ENCODE measurements at regions not wholly inside any gene's neighbourhood (a gene's known extent, or its start where the extent isn't known, plus 50 kb on each side); places are given as distances from the start of the nearest gene placed in this dataset.
"Not testable (repeated sequence)": the region's sequence is repeated elsewhere in the genome, so short reads cannot be mapped to it uniquely, and the experiment has no call there.

DNA sequence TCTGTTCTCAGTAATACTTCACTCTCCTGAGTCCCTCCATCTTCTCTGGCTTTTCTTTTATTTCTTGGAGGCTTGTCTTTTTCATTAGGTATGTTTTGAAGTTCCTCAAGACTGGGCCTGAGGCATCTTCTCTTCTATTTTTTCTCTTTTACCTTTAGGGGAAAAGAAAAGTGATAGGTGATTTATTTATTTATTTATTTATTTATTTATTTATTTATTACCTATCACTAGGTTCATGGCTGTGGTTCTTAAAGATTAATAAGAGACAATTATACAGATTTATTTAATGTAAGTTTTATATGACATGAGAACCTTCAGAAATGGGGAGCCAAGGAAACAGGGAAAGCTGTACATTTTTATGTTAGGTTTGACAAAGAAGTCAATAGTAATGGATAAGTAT lies 330.3 kb upstream of the RBMS3 start:
- DNase-seq (ENCODE audit: low spot score) = no peak

DNA sequence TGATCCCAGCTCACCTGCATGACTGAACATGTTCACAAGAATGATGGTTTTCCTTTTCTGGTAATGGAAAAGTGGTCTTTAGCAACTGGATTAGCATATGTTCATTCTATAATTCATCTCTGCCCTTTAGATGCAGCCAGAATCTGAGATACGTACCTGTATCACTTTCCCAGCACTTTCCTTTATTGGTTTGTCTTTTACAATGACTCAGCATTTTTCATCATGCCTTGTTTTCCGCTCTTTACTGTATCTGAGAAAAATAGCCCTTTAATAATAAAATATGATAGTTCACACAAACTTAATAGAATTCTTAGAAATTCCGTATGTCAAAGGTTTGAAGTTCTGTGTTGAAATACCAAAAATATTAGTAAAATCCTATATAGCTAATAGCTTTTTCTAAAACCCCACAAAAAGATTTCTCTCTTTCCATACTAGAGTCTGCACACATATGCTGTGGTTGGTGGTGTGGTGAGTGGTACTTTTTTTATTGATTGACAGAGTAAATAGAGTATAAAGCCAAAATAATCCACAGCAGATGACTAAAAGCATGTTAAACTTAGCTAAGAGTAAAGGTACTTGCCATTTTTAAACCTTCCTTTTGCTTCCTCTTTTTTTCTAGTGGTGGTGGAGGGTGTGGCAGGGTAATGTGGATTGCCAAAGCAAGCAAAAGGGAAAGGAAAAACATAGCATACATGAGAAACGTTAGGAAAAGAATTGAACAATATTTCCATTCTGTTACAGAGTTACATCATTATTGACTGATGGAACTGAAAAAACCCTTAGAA lies 328.9 kb upstream of the RBMS3 start:
- no peak for DNase-seq (ENCODE audit: low spot score)

DNA sequence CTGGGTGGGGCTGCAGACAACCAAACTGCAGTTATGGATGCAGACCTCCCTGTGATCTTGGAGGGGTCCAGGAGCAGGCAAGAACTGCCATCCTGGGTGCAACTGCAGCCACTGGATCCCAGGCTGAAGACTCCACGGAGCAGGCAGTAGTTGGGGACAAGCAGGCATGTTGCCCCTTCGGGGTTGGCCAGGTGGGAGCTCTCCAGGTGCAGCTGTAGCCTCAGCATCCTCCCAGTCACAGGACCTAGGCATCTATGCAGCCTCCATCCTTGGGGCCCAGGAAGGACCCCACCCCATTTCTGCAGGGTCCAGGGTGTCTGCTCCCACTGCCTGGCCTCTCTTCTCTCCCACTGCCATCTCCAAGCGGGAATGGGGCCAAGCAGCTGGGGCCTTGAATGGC lies 322.2 kb upstream of the RBMS3 start:
- DNase-seq (ENCODE audit: low spot score) = no peak

DNA sequence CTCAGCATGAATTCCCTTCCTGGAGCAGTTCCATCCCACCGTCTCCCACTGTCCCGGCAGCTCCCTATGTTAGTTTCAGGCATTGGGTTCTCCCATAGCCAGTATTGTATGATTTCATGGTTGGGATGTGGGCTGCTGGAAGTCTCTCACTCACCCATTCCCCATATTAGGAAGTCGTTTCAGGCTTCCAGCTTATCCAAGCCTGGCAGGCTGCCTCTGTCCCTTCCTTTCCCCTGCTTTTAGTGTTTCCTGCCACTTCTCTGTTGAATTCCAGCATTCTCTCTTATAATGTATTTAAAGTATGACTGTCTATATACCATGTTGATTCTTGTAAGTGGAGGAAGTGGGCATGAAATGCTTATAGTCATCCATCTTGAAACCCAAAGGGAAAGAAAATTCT lies 309.7 kb upstream of the RBMS3 start:
- DNase-seq (ENCODE audit: low spot score) = no peak

- DNase-seq (ENCODE audit: low spot score) = no peak
Measured at GRCh38 chr3:28972921-28973320, 307.9 kb upstream of the RBMS3 start.

DNA sequence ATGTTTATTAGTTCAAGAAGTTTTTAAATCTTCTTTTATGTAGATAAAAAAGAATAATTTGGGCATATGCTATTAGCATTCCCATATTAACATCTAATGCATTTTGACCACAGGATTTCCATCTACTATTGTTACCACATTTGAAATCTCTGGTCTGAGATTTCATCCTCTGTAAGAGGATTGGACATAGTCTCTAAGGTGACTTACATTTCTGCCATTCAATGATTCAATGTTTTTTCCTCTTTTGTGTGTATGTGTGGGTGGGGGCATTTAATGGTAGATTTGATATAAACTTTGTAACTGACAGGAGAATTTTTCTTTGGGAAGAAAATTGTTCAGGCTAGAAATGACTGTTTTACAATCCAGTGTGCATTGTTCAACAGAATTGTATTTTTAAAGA lies 307.3 kb upstream of the RBMS3 start:
- no peak for DNase-seq (ENCODE audit: low spot score)

DNA sequence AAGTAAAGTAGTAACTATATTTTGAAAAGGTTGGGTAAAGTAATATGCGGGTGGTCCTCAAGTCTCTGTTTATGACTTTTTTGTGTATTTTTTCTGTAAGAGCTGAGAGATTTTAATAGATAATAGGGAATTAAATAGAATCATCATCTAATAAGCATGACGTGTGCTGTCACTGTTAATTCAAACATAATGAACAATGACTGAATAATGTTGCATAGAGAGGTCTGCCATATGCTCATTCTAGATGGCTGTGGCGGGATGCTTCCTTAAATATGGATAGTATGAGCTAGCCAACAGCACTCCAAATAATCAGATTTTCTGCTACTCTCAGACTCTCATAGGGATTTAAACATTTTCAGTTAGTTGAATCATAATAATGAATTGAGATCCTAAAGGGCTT lies 302.8 kb upstream of the RBMS3 start:
- DNase-seq (ENCODE audit: low spot score) = no peak

GRCh38 chr3:28980131-28980530 lies 300.7 kb upstream of the RBMS3 start:
- no peak for DNase-seq (ENCODE audit: low spot score)

- DNase-seq (ENCODE audit: low spot score) = no peak
Measured at GRCh38 chr3:28980631-28981030, 300.2 kb upstream of the RBMS3 start.

GRCh38 chr3:28982906-28983305 lies 298.0 kb upstream of the RBMS3 start:
- no peak for DNase-seq (ENCODE audit: low spot score)

GRCh38 chr3:28986922-28987321 lies 293.9 kb upstream of the RBMS3 start:
- no peak for DNase-seq (ENCODE audit: low spot score)

DNA sequence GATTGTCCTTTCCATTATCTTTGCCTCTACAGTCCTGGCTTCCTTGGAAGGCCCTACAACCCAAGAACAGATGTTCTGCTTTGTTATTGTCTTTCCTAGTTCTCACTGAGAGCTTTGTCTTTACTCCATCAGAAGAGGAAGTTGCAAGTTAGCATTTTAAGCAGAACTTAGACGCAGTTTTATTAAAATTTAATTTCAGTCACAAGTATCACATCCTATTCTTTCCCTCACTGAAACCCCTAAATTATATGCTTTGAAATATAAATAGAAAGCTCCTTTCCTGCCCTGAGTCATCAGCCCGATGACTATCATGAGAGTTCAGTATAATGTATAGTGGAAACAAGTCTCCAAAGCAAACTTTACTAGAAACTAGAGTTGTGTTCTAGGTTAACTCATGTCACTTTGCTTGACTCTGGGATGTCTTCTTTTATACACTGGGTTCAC lies 291.2 kb upstream of the RBMS3 start:
- no peak for DNase-seq (ENCODE audit: low spot score)

- DNase-seq (ENCODE audit: low spot score) = no peak
Measured at GRCh38 chr3:28994161-28994905, 286.5 kb upstream of the RBMS3 start.

- DNase-seq (ENCODE audit: low spot score) = no peak
Measured at GRCh38 chr3:29004885-29005599, 275.8 kb upstream of the RBMS3 start.

- no peak for DNase-seq (ENCODE audit: low spot score)
Measured at GRCh38 chr3:29005862-29006261, 275.0 kb upstream of the RBMS3 start.

GRCh38 chr3:29011441-29011840 lies 269.4 kb upstream of the RBMS3 start:
- DNase-seq (ENCODE audit: low spot score) = no peak

DNA sequence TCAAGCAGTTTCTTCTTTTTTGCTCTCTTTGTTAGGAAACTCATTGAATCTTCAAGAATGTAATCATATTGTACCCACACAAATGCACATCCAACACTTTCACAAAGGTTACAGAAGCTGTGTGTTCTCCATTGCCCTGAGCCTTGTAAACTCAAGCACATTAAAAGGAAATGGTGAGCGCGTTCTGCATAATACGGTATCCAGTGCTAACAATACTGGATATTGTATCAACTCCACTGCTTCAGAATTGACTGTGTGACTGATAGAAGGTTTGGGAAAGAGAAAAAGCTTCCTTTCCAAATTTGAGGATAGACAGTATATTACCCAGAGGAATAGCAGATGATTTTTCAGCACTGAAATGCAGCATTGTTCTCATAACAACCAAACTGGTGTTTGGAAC lies 268.9 kb upstream of the RBMS3 start:
- no peak for DNase-seq (ENCODE audit: low spot score)

DNA sequence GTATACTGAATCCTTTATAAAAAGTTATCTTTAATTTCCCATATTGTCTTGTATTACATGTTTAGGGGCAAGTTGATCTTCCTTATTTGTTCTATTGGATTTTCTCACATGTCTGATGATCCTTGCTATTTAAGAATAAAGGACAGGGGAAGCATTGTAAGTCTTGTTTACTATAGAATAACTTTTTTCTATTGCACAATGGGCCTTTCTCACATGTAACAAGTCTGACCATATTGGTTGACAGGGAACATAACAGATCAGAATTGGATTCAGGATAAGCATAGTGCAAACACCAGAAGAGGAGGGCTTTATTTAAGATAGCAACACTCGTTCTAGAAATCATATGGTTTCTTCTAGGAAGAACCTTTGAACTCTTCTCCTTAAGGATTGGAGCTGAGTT lies 257.9 kb upstream of the RBMS3 start:
- no peak for DNase-seq (ENCODE audit: low spot score)

DNA sequence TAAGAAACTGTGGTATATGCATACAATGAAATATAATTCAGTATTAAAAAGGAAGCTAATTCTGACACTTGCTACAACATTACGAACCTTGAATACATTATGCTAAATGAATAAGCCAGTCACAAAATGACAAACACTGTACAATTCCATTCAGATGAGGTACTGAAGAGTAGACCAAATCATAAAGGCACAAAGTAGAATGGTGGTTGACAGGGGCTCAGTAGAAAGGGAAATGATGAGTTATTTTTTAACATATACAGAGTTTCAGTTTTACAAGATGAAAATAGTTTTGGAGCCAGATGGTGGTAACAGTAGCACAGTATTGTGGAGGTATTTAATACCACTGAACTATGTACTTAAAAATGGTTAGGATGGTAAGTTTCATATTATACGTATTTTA lies 254.6 kb upstream of the RBMS3 start:
- DNase-seq (ENCODE audit: low spot score) = no peak

GRCh38 chr3:29026959-29027358 lies 253.9 kb upstream of the RBMS3 start:
- DNase-seq (ENCODE audit: low spot score) = no peak

DNA sequence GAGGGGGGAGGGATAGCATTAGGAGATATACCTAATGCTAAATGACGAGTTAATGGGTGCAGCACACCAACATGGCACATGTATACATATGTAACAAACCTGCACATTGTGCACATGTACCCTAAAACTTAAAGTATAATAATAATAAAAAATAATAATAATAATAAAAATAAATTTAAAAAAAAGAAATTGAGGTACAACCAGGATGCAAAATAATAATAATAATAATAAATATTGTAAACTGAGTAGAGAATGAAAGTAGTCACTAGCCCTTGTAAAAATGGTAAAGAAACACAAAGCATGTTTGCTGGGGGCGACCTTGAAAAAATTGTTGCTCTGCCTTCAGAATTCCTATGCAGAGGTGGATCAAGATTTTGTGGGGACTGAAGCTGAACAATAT lies 249.7 kb upstream of the RBMS3 start:
- DNase-seq (ENCODE audit: low spot score) = not testable (repeated sequence)

- DNase-seq (ENCODE audit: low spot score) = no peak
Measured at GRCh38 chr3:29033511-29033910, 247.4 kb upstream of the RBMS3 start.

GRCh38 chr3:29050155-29050554 lies 230.7 kb upstream of the RBMS3 start:
- DNase-seq (ENCODE audit: low spot score) = no peak

All from CD4-positive, alpha-beta T cell treated with Interleukin-15 for 4 hours (primary cell).